ENCODE measurements at regions not wholly inside any gene's neighbourhood (a gene's known extent, or its start where the extent isn't known, plus 50 kb on each side); places are given as distances from the start of the nearest gene placed in this dataset.
A peak's percentile ranks its signal among the peaks of the same experiment; 100 is the strongest.

- TF ChIP-seq ATF7 (IDR thresholded peaks at IDR 0.05) (no peak), ATF7 (CRISPR knock-in tag; IDR thresholded peaks at IDR 0.05) (no peak), MTF1 (CRISPR knock-in tag; IDR thresholded peaks at IDR 0.05) (no peak), ARID2 (CRISPR knock-in tag; IDR thresholded peaks at IDR 0.05; ENCODE audit: borderline replicate concordance) (no peak), TAF1 (CRISPR knock-in tag; IDR thresholded peaks at IDR 0.05) (no peak)
These were observed 52.8 kb upstream of the GPR26 start (continued) for GRCh38 chr10:123613346-123613850.

- peak; percentile 80 for ATAC-seq
- H3K27me3 ChIP-seq (ENCODE audit: control insufficient read depth in 1 of 2, insufficient read depth in 2 of 2, low read length in 2 of 2) = no peaks in the 10 kb centered on the region; a peak in 1 of 5 replicates
- H3K79me2 ChIP-seq (ENCODE audit: insufficient read depth, low read length) = no peaks in the 10 kb centered on the region
- in situ Hi-C loops (cut with HindIII; ENCODE audit: extremely low pct_ligation_motif_present, low pct_unique_long_range_greater_than_20kb) = no loop called here
- no peaks in the 10 kb centered on the region; the same call in 1 of the 2 replicates for H4K20me1 ChIP-seq (ENCODE audit: insufficient read depth, low read length)
- H3K9ac ChIP-seq (ENCODE audit: insufficient read depth, low read depth, low read length) = no peak overlapping the region
- H2AFZ ChIP-seq (ENCODE audit: low read length) = no peak overlapping the region
- no peak overlapping the region for H3K4me3 ChIP-seq (replicated peaks in 1 of 3; ENCODE audit: insufficient read depth in 1 of 3, low read depth in 2 of 3, low read length in 3 of 3)
- ChIA-PET CTCF (ENCODE audit: low intra/inter-chr PET ratio, low total read pairs) (no interaction called here), POLR2A (no interaction called here)
- H3K4me2 ChIP-seq (ENCODE audit: low read depth, low read length) = no peak overlapping the region
- intact Hi-C loops (cut with micrococcal nuclease; ENCODE audit: unreplicated experiment) = no loop called here
- no peak overlapping the region for H3K27ac ChIP-seq (ENCODE audit: extremely low read length, insufficient read depth, low read length)
- peak; percentile 35 for DNase-seq (ENCODE audit: low spot score)
- no TSS peak for BruUV-seq (replicated peaks)
- 25% methylated on average over 4 of the region's 12 CpGs for WGBS (ENCODE audit: low lambda C conversion rate)
- H3K9me3 ChIP-seq (ENCODE audit: low read length) = no peaks in the 10 kb centered on the region
- no peaks in the 10 kb centered on the region for H3K36me3 ChIP-seq (replicated peaks in 1 of 2; ENCODE audit: control insufficient read depth in 1 of 2, insufficient read depth in 2 of 2, low read length in 2 of 2)
- FAIRE-seq = no peak
- no peaks in the 10 kb centered on the region for H3K4me1 ChIP-seq (ENCODE audit: insufficient read depth, low read length)
- TF ChIP-seq TMF1 (CRISPR knock-in tag; IDR thresholded peaks at IDR 0.05; ENCODE audit: low read depth) (0 out of 2 replicates have a peak, but pooled peaks have one; percentile 32), ZNF468 (CRISPR knock-in tag; IDR thresholded peaks at IDR 0.05) (no peak), ZNF558 (CRISPR knock-in tag; IDR thresholded peaks at IDR 0.05; ENCODE audit: borderline replicate concordance) (no peak; the same call in 1 of the 2 replicates), ZNF337 (CRISPR knock-in tag; IDR thresholded peaks at IDR 0.05; ENCODE audit: borderline replicate concordance, low read depth) (no peak), ZNF567 (CRISPR knock-in tag; IDR thresholded peaks at IDR 0.05; ENCODE audit: borderline replicate concordance) (no peak), ZNF552 (CRISPR knock-in tag; IDR thresholded peaks at IDR 0.05; ENCODE audit: borderline replicate concordance) (0 out of 2 replicates have a peak, but pooled peaks have one; percentile 52), ZNF724P (CRISPR knock-in tag; IDR thresholded peaks at IDR 0.05; ENCODE audit: borderline replicate concordance) (no peak), SMYD3 (CRISPR knock-in tag; IDR thresholded peaks at IDR 0.05) (0 out of 2 replicates have a peak, but pooled peaks have one; percentile 50), ZNF264 (CRISPR knock-in tag; IDR thresholded peaks at IDR 0.05) (peak; percentile 59; the same call in 1 of the 2 replicates), ZBTB33 (CRISPR knock-in tag; IDR thresholded peaks at IDR 0.05) (no peak), ZNF749 (CRISPR knock-in tag; IDR thresholded peaks at IDR 0.05; ENCODE audit: borderline replicate concordance) (no peak), ZNF441 (CRISPR knock-in tag; IDR thresholded peaks at IDR 0.05; ENCODE audit: borderline replicate concordance) (peak; percentile 90; the same call in 1 of the 2 replicates), RFXANK (CRISPR knock-in tag; IDR thresholded peaks at IDR 0.05) (no peak), ZSCAN22 (CRISPR knock-in tag; IDR thresholded peaks at IDR 0.05) (no peak), MNT (IDR thresholded peaks at IDR 0.05) (no peak), MTERF4 (CRISPR knock-in tag; IDR thresholded peaks at IDR 0.05) (peak; percentile 83; the same call in 1 of the 2 replicates), DR1 (CRISPR knock-in tag; IDR thresholded peaks at IDR 0.05) (no peak)
These were observed 51.3 kb upstream of the GPR26 start for GRCh38 chr10:123614888-123615287.

All from HepG2 (cell line).